ENCODE measurements at regions not wholly inside any gene's neighbourhood (a gene's known extent, or its start where the extent isn't known, plus 50 kb on each side); places are given as distances from the start of the nearest gene placed in this dataset.
"Not testable (repeated sequence)": the region's sequence is repeated elsewhere in the genome, so short reads cannot be mapped to it uniquely, and the experiment has no call there.

DNA sequence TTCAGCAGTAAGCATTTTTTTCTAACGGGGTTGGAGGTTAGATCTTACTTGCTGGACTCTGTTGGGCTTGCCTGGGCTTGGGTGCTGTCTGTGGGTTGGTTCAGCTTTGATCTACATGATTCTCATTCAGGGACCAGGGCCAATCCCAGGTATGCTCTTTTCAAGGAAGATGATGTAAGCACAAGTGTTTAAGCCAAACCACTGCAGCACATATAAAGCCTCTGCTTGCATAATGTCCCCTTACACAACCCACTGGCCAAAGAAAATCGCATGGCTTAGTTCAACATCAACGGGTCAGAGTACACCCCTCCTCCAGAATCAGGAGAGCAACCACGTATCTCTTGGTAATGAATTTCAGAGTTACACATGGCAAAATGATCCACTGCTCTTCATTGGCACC, 83.9 kb downstream of the DNAJB9 start:
- Histone ChIP-seq H3K4me1 (no peaks in the 10 kb centered on the region), H3K27ac (no peak overlapping the region), H3K27me3 (no peaks in the 10 kb centered on the region), H3K9me3 (no peaks in the 10 kb centered on the region), H3K4me3 (no peak overlapping the region), H3K36me3 (no peaks in the 10 kb centered on the region)
- no peak for DNase-seq
- TF ChIP-seq, protein P1, sequence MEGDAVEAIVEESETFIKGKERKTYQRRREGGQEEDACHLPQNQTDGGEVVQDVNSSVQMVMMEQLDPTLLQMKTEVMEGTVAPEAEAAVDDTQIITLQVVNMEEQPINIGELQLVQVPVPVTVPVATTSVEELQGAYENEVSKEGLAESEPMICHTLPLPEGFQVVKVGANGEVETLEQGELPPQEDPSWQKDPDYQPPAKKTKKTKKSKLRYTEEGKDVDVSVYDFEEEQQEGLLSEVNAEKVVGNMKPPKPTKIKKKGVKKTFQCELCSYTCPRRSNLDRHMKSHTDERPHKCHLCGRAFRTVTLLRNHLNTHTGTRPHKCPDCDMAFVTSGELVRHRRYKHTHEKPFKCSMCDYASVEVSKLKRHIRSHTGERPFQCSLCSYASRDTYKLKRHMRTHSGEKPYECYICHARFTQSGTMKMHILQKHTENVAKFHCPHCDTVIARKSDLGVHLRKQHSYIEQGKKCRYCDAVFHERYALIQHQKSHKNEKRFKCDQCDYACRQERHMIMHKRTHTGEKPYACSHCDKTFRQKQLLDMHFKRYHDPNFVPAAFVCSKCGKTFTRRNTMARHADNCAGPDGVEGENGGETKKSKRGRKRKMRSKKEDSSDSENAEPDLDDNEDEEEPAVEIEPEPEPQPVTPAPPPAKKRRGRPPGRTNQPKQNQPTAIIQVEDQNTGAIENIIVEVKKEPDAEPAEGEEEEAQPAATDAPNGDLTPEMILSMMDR (IDR thresholded peaks at IDR 0.05), result no peak
- intact Hi-C loops (cut with DNase I; ENCODE audit: low total_unique reads), result no loop called here

DNA sequence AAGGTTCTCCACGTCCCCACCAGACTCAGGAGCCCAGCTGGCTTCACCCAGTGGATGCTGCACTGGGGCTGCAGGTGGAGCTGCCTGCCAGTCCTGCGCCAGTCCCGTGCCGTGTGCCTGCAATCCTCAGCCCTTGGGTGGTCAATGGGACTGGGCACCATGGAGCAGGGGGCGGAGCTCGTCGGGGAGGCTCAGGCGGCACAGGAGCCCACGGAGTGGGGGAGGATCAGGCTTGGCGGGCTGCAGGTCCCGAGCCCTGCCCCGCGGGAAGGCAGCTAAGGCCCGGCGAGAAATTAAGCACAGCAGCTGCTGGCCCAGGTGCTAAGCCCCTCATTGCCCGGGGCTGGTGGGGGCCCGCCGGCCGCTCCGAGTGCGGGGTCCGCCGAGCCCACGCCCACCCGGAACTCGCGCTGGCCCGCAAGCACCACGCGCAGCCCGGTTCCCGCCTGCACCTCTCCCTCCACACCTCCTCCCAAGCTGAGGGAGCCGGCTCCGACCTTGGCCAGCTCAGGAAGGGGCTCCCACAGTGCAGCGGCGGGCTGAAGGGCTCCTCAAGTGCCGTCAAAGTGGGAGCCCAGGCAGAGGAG, 87.6 kb downstream of the DNAJB9 start:
- intact Hi-C loops (cut with DNase I; ENCODE audit: low total_unique reads); DNase-seq; H3K4me3 ChIP-seq: not testable (repeated sequence)

DNA sequence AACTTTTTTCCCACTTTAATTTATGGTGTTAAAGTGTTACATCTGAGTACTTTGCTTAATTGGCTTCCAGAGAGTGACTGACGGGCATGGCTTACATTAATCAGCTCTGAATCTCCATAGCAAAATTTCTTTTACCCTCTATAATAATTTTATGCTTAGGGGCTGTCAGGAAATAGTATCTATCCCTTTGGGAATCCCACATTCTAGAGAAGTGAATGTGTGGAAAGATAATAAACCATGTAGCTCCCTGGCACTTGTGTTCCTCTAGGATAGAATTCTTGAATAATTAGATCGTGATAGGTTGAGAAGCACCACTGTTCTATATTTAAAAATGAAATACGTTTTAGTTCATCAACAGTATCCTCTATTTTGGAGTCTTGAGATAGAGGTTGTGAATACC, 89.6 kb downstream of the DNAJB9 start:
- H3K4me1 ChIP-seq, result no peaks in the 10 kb centered on the region
- H3K4me3 ChIP-seq, result no peak overlapping the region
- intact Hi-C loops (cut with DNase I; ENCODE audit: low total_unique reads), result no loop called here
- H3K9me3 ChIP-seq, result no peaks in the 10 kb centered on the region
- TF ChIP-seq, protein P1 (IDR thresholded peaks at IDR 0.05), result no peak
- no peak for DNase-seq
- no peaks in the 10 kb centered on the region for H3K27me3 ChIP-seq
- H3K27ac ChIP-seq, result no peak overlapping the region
- no peaks in the 10 kb centered on the region for H3K36me3 ChIP-seq

More for the DNA sequence above, 87.6 kb downstream of the DNAJB9 start:
- H3K36me3 ChIP-seq, H3K27ac ChIP-seq, H3K9me3 ChIP-seq, H3K4me1 ChIP-seq, H3K27me3 ChIP-seq: not testable (repeated sequence)

DNA sequence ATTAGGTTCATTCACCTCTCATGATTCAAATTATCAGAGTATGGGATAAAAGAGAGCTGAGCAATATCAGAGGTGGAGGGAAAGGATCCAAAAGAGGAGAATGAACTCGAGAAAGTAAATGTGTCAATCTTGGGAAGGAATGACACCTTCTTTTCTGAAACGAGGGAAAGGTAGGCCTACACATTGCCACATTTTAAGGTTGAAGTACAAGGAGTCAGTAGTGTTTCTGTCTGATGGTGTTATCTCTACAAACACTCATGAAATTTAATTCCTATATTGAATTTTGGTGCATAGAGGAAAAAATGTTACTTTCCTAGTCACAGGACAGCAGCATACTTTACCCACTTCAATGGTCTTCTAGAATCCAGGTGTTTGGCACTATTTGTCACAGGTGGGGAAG, 90.2 kb downstream of the DNAJB9 start:
- no peak for DNase-seq
- H3K27me3 ChIP-seq, result no peaks in the 10 kb centered on the region
- TF ChIP-seq, protein P1 (IDR thresholded peaks at IDR 0.05), result no peak
- no peak overlapping the region for H3K4me3 ChIP-seq
- H3K9me3 ChIP-seq, result no peaks in the 10 kb centered on the region
- no peaks in the 10 kb centered on the region for H3K4me1 ChIP-seq
- H3K27ac ChIP-seq, result no peak overlapping the region
- no peaks in the 10 kb centered on the region for H3K36me3 ChIP-seq
- intact Hi-C loops (cut with DNase I; ENCODE audit: low total_unique reads), result no loop called here

DNA sequence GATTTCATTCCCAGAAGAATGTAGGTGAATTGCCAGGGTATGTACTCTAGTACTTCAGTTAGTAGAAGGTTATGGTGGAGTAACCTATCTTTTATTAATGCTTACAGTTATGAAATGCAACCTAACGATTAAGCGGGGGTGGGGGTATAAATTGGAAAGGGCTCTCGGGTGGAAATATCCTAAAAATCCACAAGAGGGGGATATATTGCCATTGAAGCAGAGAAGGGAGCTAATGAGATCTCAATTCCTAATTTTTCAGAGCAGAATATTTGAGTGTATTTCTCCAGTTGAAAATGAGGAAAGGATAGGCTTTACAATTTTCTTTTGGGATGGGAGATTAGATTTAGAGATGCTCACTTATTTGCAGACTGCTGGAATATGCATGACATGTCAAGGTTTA, 90.8 kb downstream of the DNAJB9 start:
- no peaks in the 10 kb centered on the region for H3K36me3 ChIP-seq
- H3K4me3 ChIP-seq, result no peak overlapping the region
- DNase-seq, result no peak
- H3K4me1 ChIP-seq, result no peaks in the 10 kb centered on the region
- no peaks in the 10 kb centered on the region for H3K9me3 ChIP-seq
- intact Hi-C loops (cut with DNase I; ENCODE audit: low total_unique reads), result no loop called here
- no peak overlapping the region for H3K27ac ChIP-seq
- TF ChIP-seq, protein P1 (IDR thresholded peaks at IDR 0.05), result no peak
- no peaks in the 10 kb centered on the region for H3K27me3 ChIP-seq

DNA sequence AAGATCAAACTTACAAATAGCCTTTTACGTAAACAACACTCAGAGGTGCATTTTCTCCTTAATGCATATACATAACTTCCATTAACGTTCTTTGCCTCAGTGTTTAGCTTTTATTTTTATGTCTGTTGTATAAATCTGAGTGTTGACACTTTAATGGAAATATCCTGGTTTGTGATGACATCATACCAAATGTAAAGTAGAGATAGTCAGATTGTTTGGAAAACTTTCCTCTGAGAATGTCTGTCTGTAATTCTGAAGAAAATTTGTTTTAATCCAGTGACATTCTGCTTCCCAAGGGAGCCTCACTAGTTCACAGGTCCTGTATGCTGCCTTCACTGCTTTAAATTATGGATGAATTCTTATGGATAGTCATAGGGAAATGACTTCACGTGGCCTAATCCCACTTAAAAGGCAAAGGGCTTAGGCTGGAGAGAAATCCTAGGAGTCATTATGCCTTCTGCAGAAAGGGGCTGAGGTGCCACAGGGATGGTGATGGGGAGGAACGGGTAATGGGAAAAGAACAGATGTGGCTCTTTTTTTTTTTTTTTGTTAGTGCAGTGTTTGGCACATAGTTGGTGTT, 93.2 kb downstream of the DNAJB9 start:
- intact Hi-C loops (cut with DNase I; ENCODE audit: low total_unique reads), result no loop called here
- Histone ChIP-seq H3K4me1 (no peaks in the 10 kb centered on the region), H3K4me3 (no peak overlapping the region), H3K27ac (no peak overlapping the region), H3K36me3 (no peaks in the 10 kb centered on the region), H3K27me3 (no peaks in the 10 kb centered on the region), H3K9me3 (no peaks in the 10 kb centered on the region)
- DNase-seq, result no peak
- TF ChIP-seq, protein P1 (IDR thresholded peaks at IDR 0.05), result no peak

All from tibial artery (tissue), 4 donors.